IMR-90 (cell line): ENCODE measurements at regions not wholly inside any gene's neighbourhood (a gene's known extent, or its start where the extent isn't known, plus 50 kb on each side); places are given as distances from the start of the nearest gene placed in this dataset.

Experiments used
- ATAC-seq: fragments of 200-7000 bp; cut with Tn5 transposase; 2 replicates; pipeline ENCODE4 v1.9.1; 2020; ENCODE audit warnings: low read depth, mild to moderate bottlenecking, moderate library complexity
- BruUV-seq: library from RNA; stranded (reverse); fragments of 400-500 nt; replicated peaks from 2 replicates; lab custom pipeline; 2021; lab: Mats Ljungman, UMichigan
- CTCF ChIA-PET: fragments of 300-600 bp; formaldehyde crosslinking; extraction: SDS; loops from one replicate; lab custom pipeline; 2021; ENCODE audit warnings: antibody characterized with exemption; lab: Yijun Ruan, JAX
- POLR2A ChIA-PET: fragments of 300-600 bp; sonication (Branson Sonifier 250); formaldehyde crosslinking; loops from one replicate; lab custom pipeline; 2022; ENCODE audit warnings: antibody characterized with exemption; ENCODE audit not compliant: unreplicated experiment; lab: Charles Lee
- DNase-seq: peaks from one replicate; pipeline ENCODE4 v3.0.0; 2013
- H2AFZ ChIP-seq: replicated peaks from 2 replicates; pipeline ENCODE3; 2013; ENCODE audit warnings: low read length, mild to moderate bottlenecking; ENCODE audit not compliant: poor library complexity
- H2AK5ac ChIP-seq: 2 replicates; pipeline ENCODE4 v1.6.1; 2013; ENCODE audit warnings: low read depth, low read length, inconsistent platforms
- H2AK9ac ChIP-seq: replicated peaks from 2 replicates; pipeline ENCODE3; 2013; ENCODE audit warnings: mild to moderate bottlenecking, low read depth, low read length, moderate library complexity; ENCODE audit not compliant: poor library complexity
- H2BK120ac ChIP-seq: 2 replicates; pipeline ENCODE4 v1.6.1; 2013; ENCODE audit warnings: low read depth, low read length, inconsistent platforms
- H2BK15ac ChIP-seq: 3 replicates; pipeline ENCODE4 v1.6.1; 2013; ENCODE audit warnings: low read depth, low read length, inconsistent platforms
- H2BK20ac ChIP-seq: 2 replicates; pipeline ENCODE4 v1.6.1; 2013; ENCODE audit warnings: low read depth, mild to moderate bottlenecking, inconsistent platforms, low read length, moderate library complexity
- H2BK5ac ChIP-seq: 2 replicates; pipeline ENCODE4 v1.6.1; 2013; ENCODE audit warnings: mild to moderate bottlenecking, low read depth, low read length, inconsistent platforms; ENCODE audit not compliant: poor library complexity, severe bottlenecking
- H3K14ac ChIP-seq: replicated peaks from 2 replicates; pipeline ENCODE4 v1.6.1; 2013; ENCODE audit warnings: low read depth, low read length, inconsistent platforms
- H3K18ac ChIP-seq: 2 replicates; pipeline ENCODE4 v1.6.1; 2013; ENCODE audit warnings: low read depth, low read length, control low read depth
- H3K23ac ChIP-seq: 2 replicates; pipeline ENCODE4 v1.6.1; 2013; ENCODE audit warnings: low read depth, low read length, inconsistent platforms
- H3K27ac ChIP-seq: 2 replicates; pipeline ENCODE4 v1.5.1; 2013; ENCODE audit warnings: mild to moderate bottlenecking, control low read depth, low read length; ENCODE audit not compliant: insufficient read depth
- H3K27me3 ChIP-seq: 2 replicates; pipeline ENCODE4 v1.6.1; 2013; ENCODE audit warnings: low read length; ENCODE audit not compliant: control insufficient read depth, insufficient read depth
- H3K36me3 ChIP-seq: 2 replicates; pipeline ENCODE4 v1.6.1; 2013; ENCODE audit warnings: low read length, mixed read lengths; ENCODE audit not compliant: control insufficient read depth, insufficient read depth
- H3K4ac ChIP-seq: 2 replicates; pipeline ENCODE4 v1.6.1; 2013; ENCODE audit warnings: low read depth, low read length, inconsistent platforms
- H3K4me1 ChIP-seq: 2 replicates; pipeline ENCODE4 v1.6.1; 2013; ENCODE audit warnings: low read length, mixed read lengths; ENCODE audit not compliant: control insufficient read depth, insufficient read depth
- H3K4me2 ChIP-seq: 2 replicates; pipeline ENCODE4 v1.6.1; 2013; ENCODE audit warnings: low read depth, mild to moderate bottlenecking, control low read depth, low read length, moderate library complexity
- H3K4me3 ChIP-seq: 2 replicates; pipeline ENCODE4 v1.5.1; 2013; ENCODE audit warnings: low read depth, mild to moderate bottlenecking, control low read depth, low read length, moderate library complexity; ENCODE audit not compliant: insufficient read depth
- H3K56ac ChIP-seq: 2 replicates; pipeline ENCODE4 v1.6.1; 2013; ENCODE audit warnings: low read length, inconsistent platforms; ENCODE audit not compliant: insufficient read depth; ENCODE audit errors: extremely low read depth
- H3K79me1 ChIP-seq, 2 experiments: 2 replicates each; pipeline ENCODE4 v1.6.1; 2013; ENCODE audit warnings: low read length in 2 of 2, inconsistent platforms in 1 of 2, low read depth in 1 of 2
- H3K9ac ChIP-seq: 2 replicates; pipeline ENCODE4 v1.6.1; 2013; ENCODE audit warnings: low read depth, low read length, control low read depth
- H3K9me1 ChIP-seq: 2 replicates; pipeline ENCODE4 v1.6.1; 2013; ENCODE audit warnings: low read length, inconsistent platforms; ENCODE audit not compliant: insufficient read depth
- H3K9me3 ChIP-seq: 2 replicates; pipeline ENCODE4 v1.6.1; 2013; ENCODE audit warnings: low read length; ENCODE audit not compliant: control insufficient read depth, insufficient read depth
- H4K20me1 ChIP-seq: 2 replicates; pipeline ENCODE4 v1.6.1; 2013; ENCODE audit warnings: low read length, inconsistent platforms; ENCODE audit not compliant: insufficient read depth
- H4K5ac ChIP-seq: 2 replicates; pipeline ENCODE4 v1.6.1; 2013; ENCODE audit warnings: mild to moderate bottlenecking, low read depth, low read length, control low read depth
- H4K8ac ChIP-seq, 2 experiments: 2 replicates each; pipeline ENCODE4 v1.6.1; 2013; ENCODE audit warnings: low read depth in 2 of 2, low read length in 2 of 2, control low read depth in 1 of 2, inconsistent platforms in 1 of 2
- H4K91ac ChIP-seq: 2 replicates; pipeline ENCODE4 v1.6.1; 2013; ENCODE audit warnings: low read depth, low read length, inconsistent platforms; ENCODE audit not compliant: insufficient read depth
- BHLHE40 ChIP-seq: fragments of 150-350 bp; IDR thresholded peaks from 2 replicates; pipeline ENCODE4 v1.6.1; 2016; ENCODE audit warnings: mild to moderate bottlenecking, low read depth, low read length
- CHD1 ChIP-seq: IDR thresholded peaks from 2 replicates; pipeline ENCODE4 v1.6.1; 2012; ENCODE audit warnings: low read depth, low read length, improper control_type of control experiment
- CTCF ChIP-seq: conservative IDR thresholded peaks from 2 replicates; pipeline ENCODE4 v1.5.1; 2012; ENCODE audit warnings: mild to moderate bottlenecking, low read depth, low read length, improper control_type of control experiment
- FOS ChIP-seq: fragments of 150-350 bp; IDR thresholded peaks from 2 replicates; pipeline ENCODE4 v1.6.1; 2016; ENCODE audit warnings: low read depth, low read length
- MAZ ChIP-seq: IDR thresholded peaks from 2 replicates; pipeline ENCODE4 v1.6.1; 2012; ENCODE audit warnings: low read depth, mild to moderate bottlenecking, low read length, improper control_type of control experiment, moderate library complexity, borderline replicate concordance
- WGBS, 2 experiments: methylation state at CpG; one replicate each; pipeline versions ENCODE4 v1.1.5 to v1.1.7; 2013; ENCODE audit warnings: missing lambda C conversion rate in 2 of 2; ENCODE audit not compliant: insufficient read length in 1 of 2; ENCODE audit errors: extremely low coverage in 2 of 2; 5-methylcytosine and 5-hydroxymethylcytosine counted together
- dilution Hi-C: fragments of 300-500 bp; cut with HindIII; formaldehyde crosslinking; loops from one replicate; pipeline ENCODE4 v1.14.3; 2018; ENCODE audit warnings: low sequenced_read_pairs; ENCODE audit not compliant: unreplicated experiment
- in situ Hi-C: fragments of 300-500 bp; cut with MboI; formaldehyde crosslinking; loops from 3 replicates; pipeline ENCODE4 v1.14.3; 2019; ENCODE audit warnings: low sequenced_read_pairs, inconsistent platforms, mixed read lengths
- intact Hi-C: fragments of 100-400 bp; cut with micrococcal nuclease; formaldehyde crosslinking; loops from 2 replicates; pipeline ENCODE4 v1.10.0; 2022

- CTCF ChIA-PET = no interaction called here
- Histone ChIP-seq H2AK5ac (no peak overlapping the region), H3K9me3 (peaks cover 7% of the 10 kb centered on the region), H3K18ac (no peak overlapping the region), H3K79me1 (no peaks in the 10 kb centered on the region), H2BK120ac (no peak overlapping the region), H3K4me2 (no peak overlapping the region), H2BK5ac (no peak overlapping the region), H2AFZ (no peak overlapping the region), H4K5ac (no peak overlapping the region), H3K27ac (no peak overlapping the region), H3K9ac (no peak overlapping the region), H2BK20ac (no peak overlapping the region), H3K27me3 (no peaks in the 10 kb centered on the region; the same call in 1 of the 2 replicates), H4K8ac (no peak overlapping the region), H4K20me1 (no peaks in the 10 kb centered on the region), H3K4me1 (no peaks in the 10 kb centered on the region), H3K14ac (no peak overlapping the region), H3K56ac (no peak overlapping the region), H2AK9ac (no peak overlapping the region), H3K23ac (no peak overlapping the region), H3K4me3 (no peak overlapping the region), H4K91ac (no peak overlapping the region), H2BK15ac (no peak overlapping the region), H3K36me3 (no peaks in the 10 kb centered on the region), H3K9me1 (no peaks in the 10 kb centered on the region), H3K4ac (no peak overlapping the region)
- no peak for ATAC-seq
- POLR2A ChIA-PET = no interaction called here
- BruUV-seq = no TSS peak
- TF ChIP-seq CTCF (no peak), MAZ (no peak), FOS (no peak), BHLHE40 (no peak), CHD1 (no peak)
- intact Hi-C loops (no loop called here), dilution Hi-C loops (no loop called here), in situ Hi-C loops (no loop called here)
- WGBS, 2 experiments = no CpG with 5 or more reads among the region's 1 CpG
- DNase-seq = no peak
These were observed 346.5 kb upstream of the XYLT1 start for GRCh38 chr16:17817260-17817659.
